ENCODE measurements at regions not wholly inside any gene's neighbourhood (a gene's known extent, or its start where the extent isn't known, plus 50 kb on each side); places are given as distances from the start of the nearest gene placed in this dataset.
"Not testable (repeated sequence)": the region's sequence is repeated elsewhere in the genome, so short reads cannot be mapped to it uniquely, and the experiment has no call there.

DNA sequence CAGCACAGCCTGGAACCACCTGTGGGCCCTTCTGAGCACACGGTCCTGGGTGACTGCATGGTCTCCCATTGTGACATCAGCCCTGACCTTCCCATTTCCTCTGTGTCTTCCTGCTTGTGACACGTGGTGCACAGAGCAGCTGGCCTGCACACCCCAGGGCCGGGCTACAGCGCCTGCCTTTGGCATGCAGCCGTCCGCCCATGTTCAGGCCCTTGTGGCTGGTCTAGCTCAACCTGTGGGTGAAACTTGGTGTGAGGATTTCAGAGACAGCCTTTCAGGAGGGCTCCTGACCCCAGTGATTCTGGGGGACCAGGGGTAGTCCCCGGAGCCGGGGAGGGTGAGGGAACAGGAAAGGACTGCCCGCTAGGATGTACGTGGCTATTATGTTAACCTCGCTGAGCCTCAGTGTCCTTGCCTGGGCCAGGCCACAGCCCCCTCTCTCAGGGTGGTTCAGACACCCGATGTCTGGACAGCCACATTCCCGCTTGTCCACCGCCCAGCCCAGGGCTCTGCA lies 284.8 kb upstream of the HS6ST1 start:
- no peaks in the 10 kb centered on the region for H3F3A ChIP-seq (ENCODE audit: insufficient read depth)
- no peak overlapping the region for H2AFZ ChIP-seq (ENCODE audit: low read depth, low read length, severe bottlenecking)
- H3K36me3 ChIP-seq (ENCODE audit: low read length), result no peaks in the 10 kb centered on the region
- H3K27ac ChIP-seq (ENCODE audit: low read depth, low read length), result no peak overlapping the region
- no peak overlapping the region for H3K4me2 ChIP-seq (ENCODE audit: low read depth, low read length, poor library complexity, severe bottlenecking)
- H3K9me2 ChIP-seq (replicated peaks; ENCODE audit: insufficient read depth, low read length), result no peaks in the 10 kb centered on the region
- TF ChIP-seq, protein P1, sequence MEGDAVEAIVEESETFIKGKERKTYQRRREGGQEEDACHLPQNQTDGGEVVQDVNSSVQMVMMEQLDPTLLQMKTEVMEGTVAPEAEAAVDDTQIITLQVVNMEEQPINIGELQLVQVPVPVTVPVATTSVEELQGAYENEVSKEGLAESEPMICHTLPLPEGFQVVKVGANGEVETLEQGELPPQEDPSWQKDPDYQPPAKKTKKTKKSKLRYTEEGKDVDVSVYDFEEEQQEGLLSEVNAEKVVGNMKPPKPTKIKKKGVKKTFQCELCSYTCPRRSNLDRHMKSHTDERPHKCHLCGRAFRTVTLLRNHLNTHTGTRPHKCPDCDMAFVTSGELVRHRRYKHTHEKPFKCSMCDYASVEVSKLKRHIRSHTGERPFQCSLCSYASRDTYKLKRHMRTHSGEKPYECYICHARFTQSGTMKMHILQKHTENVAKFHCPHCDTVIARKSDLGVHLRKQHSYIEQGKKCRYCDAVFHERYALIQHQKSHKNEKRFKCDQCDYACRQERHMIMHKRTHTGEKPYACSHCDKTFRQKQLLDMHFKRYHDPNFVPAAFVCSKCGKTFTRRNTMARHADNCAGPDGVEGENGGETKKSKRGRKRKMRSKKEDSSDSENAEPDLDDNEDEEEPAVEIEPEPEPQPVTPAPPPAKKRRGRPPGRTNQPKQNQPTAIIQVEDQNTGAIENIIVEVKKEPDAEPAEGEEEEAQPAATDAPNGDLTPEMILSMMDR (IDR thresholded peaks at IDR 0.05; ENCODE audit: insufficient read depth, low read length, poor library complexity, severe bottlenecking), result no peak
- TF ChIP-seq EZH2phosphoT487 (conservative IDR thresholded peaks at IDR 0.05; ENCODE audit: low read length), result no peak
- H3K79me2 ChIP-seq (ENCODE audit: insufficient read depth, low read length), result no peaks in the 10 kb centered on the region
- H3K4me3 ChIP-seq (ENCODE audit: insufficient read depth, low read length, poor library complexity, severe bottlenecking), result no peak overlapping the region
- no peaks in the 10 kb centered on the region for H4K20me1 ChIP-seq (ENCODE audit: low read depth, low read length)
- no peaks in the 10 kb centered on the region for H3K9me3 ChIP-seq (ENCODE audit: insufficient read depth, low read length)
- no peak overlapping the region for H3K9ac ChIP-seq (ENCODE audit: low read length)
- H3K27me3 ChIP-seq (ENCODE audit: low read length), result no peaks in the 10 kb centered on the region

DNA sequence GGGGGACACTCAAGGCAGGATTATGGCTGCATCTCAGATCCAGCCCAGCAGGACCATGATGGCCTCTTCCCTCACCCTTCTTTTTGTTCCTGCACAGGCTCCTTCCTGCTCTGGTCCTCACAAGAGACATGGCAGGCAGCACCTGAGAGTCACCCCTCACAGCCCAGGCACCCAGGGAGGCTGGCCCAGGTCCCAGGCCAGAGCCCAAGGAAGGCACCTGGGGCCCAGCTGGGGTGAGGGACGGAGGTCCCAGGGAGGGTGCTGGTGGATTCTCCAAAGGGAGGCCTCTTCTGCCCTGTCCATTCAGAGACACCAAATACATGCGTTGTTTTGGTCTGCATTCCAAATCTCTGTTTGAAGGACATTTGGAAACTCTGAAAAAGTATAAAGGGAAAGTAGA lies 285.4 kb upstream of the HS6ST1 start:
- H3K4me2 ChIP-seq (ENCODE audit: low read depth, low read length, poor library complexity, severe bottlenecking), result no peak overlapping the region

DNA sequence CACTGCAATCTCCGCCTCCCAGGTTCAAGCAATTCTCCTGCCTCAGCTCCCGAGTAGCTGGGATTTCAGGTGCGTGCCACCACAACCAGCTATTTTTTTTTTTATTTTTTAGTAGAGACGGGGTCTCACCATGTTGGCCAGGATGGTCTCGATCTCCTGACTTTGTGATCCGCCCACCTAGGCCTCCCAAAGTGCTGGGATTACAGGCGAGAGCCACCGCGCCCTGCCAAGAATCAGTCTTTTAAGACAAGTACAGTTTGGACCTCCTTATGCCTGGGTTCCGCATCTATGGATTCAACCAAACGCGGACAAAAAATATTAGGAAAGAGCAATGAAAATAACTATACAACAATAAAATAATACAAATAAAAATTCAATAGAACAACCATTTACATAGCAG lies 285.9 kb upstream of the HS6ST1 start:
- H3K27ac ChIP-seq (ENCODE audit: low read depth, low read length); H3K9me3 ChIP-seq (ENCODE audit: insufficient read depth, low read length); H4K20me1 ChIP-seq (ENCODE audit: low read depth, low read length); H3K4me3 ChIP-seq (ENCODE audit: insufficient read depth, low read length, poor library complexity, severe bottlenecking); H3K9me2 ChIP-seq (replicated peaks; ENCODE audit: insufficient read depth, low read length); H3K36me3 ChIP-seq (ENCODE audit: low read length); H2AFZ ChIP-seq (ENCODE audit: low read depth, low read length, severe bottlenecking); H3F3A ChIP-seq (ENCODE audit: insufficient read depth); H3K9ac ChIP-seq (ENCODE audit: low read length); H3K4me2 ChIP-seq (ENCODE audit: low read depth, low read length, poor library complexity, severe bottlenecking); H3K27me3 ChIP-seq (ENCODE audit: low read length); H3K79me2 ChIP-seq (ENCODE audit: insufficient read depth, low read length): not testable (repeated sequence)

More for the DNA sequence above, 285.4 kb upstream of the HS6ST1 start:
- H3K9ac ChIP-seq (ENCODE audit: low read length), result no peak overlapping the region
- no peaks in the 10 kb centered on the region for H4K20me1 ChIP-seq (ENCODE audit: low read depth, low read length)
- no peak overlapping the region for H3K27ac ChIP-seq (ENCODE audit: low read depth, low read length)
- no peak overlapping the region for H2AFZ ChIP-seq (ENCODE audit: low read depth, low read length, severe bottlenecking)
- TF ChIP-seq, protein P1 (IDR thresholded peaks at IDR 0.05; ENCODE audit: insufficient read depth, low read length, poor library complexity, severe bottlenecking), result no peak
- TF ChIP-seq EZH2phosphoT487 (conservative IDR thresholded peaks at IDR 0.05; ENCODE audit: low read length), result no peak
- no peak overlapping the region for H3K4me3 ChIP-seq (ENCODE audit: insufficient read depth, low read length, poor library complexity, severe bottlenecking)
- H3F3A ChIP-seq (ENCODE audit: insufficient read depth), result no peaks in the 10 kb centered on the region
- no peaks in the 10 kb centered on the region for H3K27me3 ChIP-seq (ENCODE audit: low read length)
- no peaks in the 10 kb centered on the region for H3K79me2 ChIP-seq (ENCODE audit: insufficient read depth, low read length)
- H3K9me3 ChIP-seq (ENCODE audit: insufficient read depth, low read length), result no peaks in the 10 kb centered on the region
- H3K36me3 ChIP-seq (ENCODE audit: low read length), result no peaks in the 10 kb centered on the region
- H3K9me2 ChIP-seq (replicated peaks; ENCODE audit: insufficient read depth, low read length), result no peaks in the 10 kb centered on the region

DNA sequence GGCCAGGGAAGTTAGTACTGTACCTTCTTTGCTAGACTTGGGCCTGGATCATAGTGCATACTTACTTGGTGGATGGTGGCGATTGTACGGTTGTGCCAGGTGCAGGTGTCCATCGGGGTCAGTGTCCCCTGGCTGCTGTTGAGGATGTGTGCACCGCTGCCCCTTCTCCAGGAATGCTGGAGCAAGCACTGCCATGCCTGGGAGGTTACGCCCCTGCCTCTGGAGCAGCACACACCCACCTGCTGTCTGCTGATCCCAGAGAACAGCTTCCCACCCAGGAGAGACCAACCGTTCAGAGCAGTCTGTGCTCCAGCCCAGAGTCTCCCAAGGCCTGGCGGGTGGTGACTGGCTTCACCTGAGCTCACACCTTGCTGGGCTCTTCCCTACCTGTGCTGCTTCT lies 286.8 kb upstream of the HS6ST1 start:
- Histone ChIP-seq H3K9me3 (ENCODE audit: insufficient read depth, low read length) (no peaks in the 10 kb centered on the region), H3K27ac (ENCODE audit: low read depth, low read length) (no peak overlapping the region), H3K36me3 (ENCODE audit: low read length) (no peaks in the 10 kb centered on the region), H3K4me2 (ENCODE audit: low read depth, low read length, poor library complexity, severe bottlenecking) (no peak overlapping the region), H3K4me3 (ENCODE audit: insufficient read depth, low read length, poor library complexity, severe bottlenecking) (no peak overlapping the region), H3K27me3 (ENCODE audit: low read length) (no peaks in the 10 kb centered on the region), H3K9me2 (replicated peaks; ENCODE audit: insufficient read depth, low read length) (no peaks in the 10 kb centered on the region), H2AFZ (ENCODE audit: low read depth, low read length, severe bottlenecking) (no peak overlapping the region), H4K20me1 (ENCODE audit: low read depth, low read length) (no peaks in the 10 kb centered on the region), H3F3A (ENCODE audit: insufficient read depth) (no peaks in the 10 kb centered on the region), H3K9ac (ENCODE audit: low read length) (no peak overlapping the region), H3K79me2 (ENCODE audit: insufficient read depth, low read length) (no peaks in the 10 kb centered on the region)
- no peak for TF ChIP-seq EZH2phosphoT487 (conservative IDR thresholded peaks at IDR 0.05; ENCODE audit: low read length)
- TF ChIP-seq, protein P1 (IDR thresholded peaks at IDR 0.05; ENCODE audit: insufficient read depth, low read length, poor library complexity, severe bottlenecking), result no peak
